Kidney glomerular epithelial cell (primary cell): ENCODE measurements at regions not wholly inside any gene's neighbourhood (a gene's known extent, or its start where the extent isn't known, plus 50 kb on each side); places are given as distances from the start of the nearest gene placed in this dataset.

ENCODE experiments used
- DNase-seq: peaks from one replicate; lab custom pipeline; 2025; lab: John Stamatoyannopoulos, UW

DNA sequence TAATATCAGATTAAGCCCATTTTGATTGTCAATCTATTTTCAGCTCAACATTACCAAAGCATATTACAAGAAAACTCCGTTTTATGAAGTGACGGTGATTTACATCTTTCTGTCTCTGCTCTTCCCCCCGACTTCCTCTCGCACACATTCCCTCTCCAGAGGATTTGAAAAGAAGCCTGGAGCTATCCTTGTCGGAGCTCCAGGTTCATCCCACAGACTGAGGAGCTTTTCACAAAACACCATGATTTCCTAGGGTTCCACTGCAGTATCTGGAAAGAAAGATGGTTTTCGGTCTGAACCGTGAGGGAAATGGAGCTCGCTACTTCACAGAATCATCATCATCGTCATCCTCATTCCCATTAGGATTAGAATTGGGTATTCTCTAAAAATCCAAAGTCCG, 655.5 kb upstream of the MGMT start:
- no peak for DNase-seq

GRCh38 chr10:128812000-128812399, 655.0 kb upstream of the MGMT start:
- no peak for DNase-seq

- no peak for DNase-seq
These were observed 653.5 kb upstream of the MGMT start for GRCh38 chr10:128813574-128813973.

DNA sequence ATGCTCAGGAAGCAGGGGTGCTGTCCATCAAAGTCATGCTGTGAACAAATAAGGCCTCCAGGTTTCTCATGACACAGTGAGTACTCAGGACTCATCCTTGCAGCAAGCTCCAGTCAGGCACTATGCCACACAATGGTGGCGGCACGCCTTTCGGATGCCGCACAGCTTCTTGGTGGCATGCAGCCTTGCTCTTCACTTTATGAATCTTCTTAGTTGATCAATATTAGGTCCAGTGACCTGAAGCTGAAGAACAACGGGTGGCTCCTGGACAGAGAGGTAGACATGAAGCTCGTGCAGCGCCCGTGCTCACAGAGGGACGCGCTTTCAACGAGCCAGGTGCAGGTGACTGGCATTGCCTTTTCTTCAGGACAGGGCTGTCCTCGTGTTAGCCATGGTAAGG, 653.0 kb upstream of the MGMT start:
- DNase-seq = no peak

DNA sequence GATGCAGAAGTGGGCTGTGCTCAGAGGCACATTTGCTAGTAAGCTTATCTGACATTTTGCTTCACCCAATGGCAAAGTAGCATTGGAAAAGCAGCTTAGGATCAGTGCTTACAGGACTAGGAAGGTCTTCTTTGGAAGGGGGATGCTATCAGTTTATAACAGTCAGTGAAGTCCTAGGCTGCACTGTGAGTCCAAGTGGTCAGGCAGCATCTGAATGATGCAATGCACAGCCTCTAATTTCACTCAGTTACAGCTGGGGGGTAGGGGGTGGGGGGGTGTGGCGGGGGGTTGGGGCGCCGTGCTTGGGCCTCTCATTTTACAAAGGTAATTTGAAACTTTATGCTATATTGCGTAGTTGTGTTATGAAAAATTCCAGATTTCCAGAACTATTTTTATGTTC, 652.3 kb upstream of the MGMT start:
- DNase-seq = no peak

DNA sequence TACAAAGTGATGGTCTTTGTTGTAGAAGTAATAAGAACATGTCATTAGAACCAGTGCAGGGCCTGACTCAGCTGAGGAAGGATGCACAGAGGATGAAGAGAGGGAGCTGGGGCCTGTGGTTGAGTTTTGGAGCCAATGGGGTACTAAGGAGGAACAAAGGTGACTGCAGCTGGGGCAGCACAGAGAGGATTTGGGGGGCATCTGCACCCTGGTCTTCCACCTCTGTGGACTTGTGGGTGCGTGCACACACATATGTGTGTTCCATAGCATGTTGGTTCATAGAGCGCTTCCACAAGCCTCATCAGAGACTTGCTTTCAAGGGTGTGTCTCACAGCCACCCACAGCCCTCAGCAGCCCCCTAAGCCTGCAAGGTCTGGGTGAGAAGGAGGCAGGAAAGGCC, 650.3 kb upstream of the MGMT start:
- DNase-seq = no peak

DNA sequence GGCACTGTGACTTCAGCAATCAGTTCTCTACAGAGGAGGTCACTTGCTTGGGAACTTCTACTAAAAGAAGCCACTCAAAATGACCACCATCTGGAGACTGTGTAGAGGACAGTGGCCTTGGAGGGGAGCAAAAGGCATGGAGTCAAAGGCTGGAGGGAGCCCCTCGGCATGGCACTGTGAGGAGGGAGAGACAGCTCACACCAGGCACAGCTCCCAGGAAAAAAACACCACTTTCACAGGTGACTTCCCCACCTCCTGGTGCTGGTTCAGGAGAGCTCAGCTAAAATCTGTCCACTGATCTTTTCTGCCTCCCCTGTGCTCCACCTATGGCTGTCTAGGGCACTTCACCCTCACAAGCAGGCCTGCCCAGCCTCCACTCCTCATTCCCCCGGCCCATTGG, 649.4 kb upstream of the MGMT start:
- no peak for DNase-seq

DNA sequence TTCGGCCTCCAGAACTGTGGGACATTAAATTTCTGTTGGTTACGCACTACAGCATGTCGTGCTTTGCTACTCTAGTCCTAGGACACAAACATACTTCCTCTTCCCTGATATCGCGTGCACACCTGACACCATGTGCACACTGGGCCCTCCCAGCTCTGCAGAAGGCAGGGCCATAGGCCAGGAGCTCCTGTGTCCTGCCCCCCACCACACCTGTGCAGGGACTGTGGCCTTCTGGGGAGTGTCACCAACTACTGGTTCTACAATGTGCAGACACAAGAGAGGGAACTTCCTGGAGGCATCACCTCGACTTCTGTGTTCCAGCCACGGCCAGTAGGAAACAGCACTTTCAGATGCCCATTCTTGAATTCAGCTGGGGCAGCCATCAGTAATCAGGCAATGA, 646.4 kb upstream of the MGMT start:
- no peak for DNase-seq

DNA sequence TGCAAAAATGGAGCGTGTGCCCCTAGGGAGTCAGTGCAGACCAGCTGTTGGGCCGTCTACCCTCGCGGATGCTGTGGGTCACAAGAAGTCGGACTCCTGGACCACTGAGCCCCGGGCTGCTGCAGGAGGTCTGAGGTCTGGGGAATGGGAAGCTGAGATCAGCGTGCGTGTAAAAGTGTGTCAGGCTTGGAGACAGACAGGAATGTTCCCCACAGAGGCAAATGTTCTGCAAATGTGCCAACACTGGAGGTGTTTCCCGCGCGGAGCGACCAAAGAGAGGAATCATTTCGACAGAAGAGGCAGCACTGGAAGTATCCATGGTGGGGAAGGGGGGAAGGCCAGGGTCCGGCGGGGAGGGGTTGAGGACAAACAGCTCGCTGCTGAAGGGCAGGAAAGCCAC, 643.8 kb upstream of the MGMT start:
- DNase-seq = no peak

GRCh38 chr10:128825626-128826025, 641.4 kb upstream of the MGMT start:
- no peak for DNase-seq

- DNase-seq = no peak
These were observed 633.4 kb upstream of the MGMT start for GRCh38 chr10:128833671-128834070.

- no peak for DNase-seq
These were observed 631.7 kb upstream of the MGMT start for GRCh38 chr10:128835361-128835760.

GRCh38 chr10:128837478-128837877, 629.6 kb upstream of the MGMT start:
- DNase-seq = no peak

- no peak for DNase-seq
These were observed 627.9 kb upstream of the MGMT start for GRCh38 chr10:128839134-128839533.

- DNase-seq = no peak
These were observed 627.3 kb upstream of the MGMT start for GRCh38 chr10:128839701-128840100.

DNA sequence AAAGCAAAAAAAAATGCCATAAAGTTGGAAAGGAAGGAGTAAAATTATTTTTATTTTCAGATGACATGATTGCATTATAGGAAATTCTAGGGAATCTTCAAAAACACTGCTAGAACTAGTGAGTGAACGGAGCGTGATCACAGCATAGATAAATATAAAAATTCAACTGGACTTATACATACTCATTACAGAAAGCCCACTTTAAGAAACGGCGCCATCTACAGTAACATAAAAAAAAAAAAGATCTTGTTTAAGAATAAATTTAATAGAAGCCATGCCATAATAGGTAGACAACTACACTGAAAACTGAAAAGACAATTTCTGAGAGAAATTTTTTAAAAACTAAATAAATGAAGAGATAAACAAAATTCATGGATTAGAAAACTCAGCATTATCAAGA, 623.1 kb upstream of the MGMT start:
- DNase-seq = no peak

GRCh38 chr10:128846927-128847326, 620.1 kb upstream of the MGMT start:
- no peak for DNase-seq

GRCh38 chr10:128848810-128849209, 618.2 kb upstream of the MGMT start:
- no peak for DNase-seq

GRCh38 chr10:128850647-128851046, 616.4 kb upstream of the MGMT start:
- DNase-seq = no peak

DNA sequence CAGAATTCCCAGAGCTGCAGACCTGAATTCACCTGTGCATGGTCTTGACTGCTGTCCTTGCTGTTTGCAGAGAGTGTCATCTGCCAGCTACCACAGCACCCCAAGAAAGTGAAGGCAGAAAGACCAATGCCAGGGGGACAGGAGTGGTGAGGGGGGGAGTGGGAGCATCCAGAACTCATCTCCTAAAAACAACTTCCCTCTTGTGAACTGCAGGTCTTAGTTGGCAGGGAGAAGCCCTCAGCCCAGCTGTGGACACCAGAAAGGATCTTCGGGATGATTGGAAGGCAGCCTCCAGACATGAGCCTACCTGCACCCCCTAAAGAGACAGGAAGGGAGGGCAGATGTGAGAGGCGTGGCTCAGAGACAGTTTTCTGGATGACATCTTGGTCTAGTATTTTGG, 615.8 kb upstream of the MGMT start:
- no peak for DNase-seq

DNA sequence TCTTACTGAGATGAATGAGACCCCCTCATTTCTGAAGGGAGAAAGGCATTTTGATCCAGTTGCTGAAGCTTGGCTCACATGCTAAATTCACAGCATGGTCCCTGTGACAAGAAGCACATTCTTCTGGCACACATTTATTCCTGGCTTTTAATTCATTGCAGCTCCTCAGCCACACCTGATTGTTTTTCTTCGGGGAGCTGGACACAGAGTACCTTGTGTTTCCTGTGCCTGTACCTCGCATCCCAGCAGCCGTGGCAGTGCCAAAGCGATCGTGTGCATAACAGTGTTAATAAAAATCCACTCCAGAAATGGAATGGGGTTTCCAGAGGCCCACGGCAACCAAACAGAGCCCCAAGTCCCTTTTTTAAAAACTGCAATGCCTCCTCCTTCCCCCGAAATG, 615.3 kb upstream of the MGMT start:
- DNase-seq = no peak

DNA sequence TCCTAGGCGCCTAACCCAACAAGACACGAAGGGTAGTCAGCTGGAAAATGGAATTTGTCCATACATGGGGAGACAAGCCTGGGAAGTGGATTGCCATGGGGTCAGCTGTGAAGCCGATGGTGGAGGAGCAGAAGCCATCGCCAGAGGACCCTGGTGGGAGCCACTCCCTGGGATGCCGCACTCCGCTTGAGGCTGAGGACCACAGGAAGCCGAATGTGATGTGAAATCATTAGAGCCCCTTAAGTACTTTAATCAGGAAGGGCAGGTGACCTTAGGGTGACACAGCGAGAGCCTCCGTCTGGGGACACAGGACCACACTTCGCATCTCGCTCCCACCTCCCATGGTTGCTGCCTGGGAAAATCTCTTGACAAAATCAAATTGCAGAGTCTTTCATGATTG, 614.6 kb upstream of the MGMT start:
- DNase-seq = no peak

DNA sequence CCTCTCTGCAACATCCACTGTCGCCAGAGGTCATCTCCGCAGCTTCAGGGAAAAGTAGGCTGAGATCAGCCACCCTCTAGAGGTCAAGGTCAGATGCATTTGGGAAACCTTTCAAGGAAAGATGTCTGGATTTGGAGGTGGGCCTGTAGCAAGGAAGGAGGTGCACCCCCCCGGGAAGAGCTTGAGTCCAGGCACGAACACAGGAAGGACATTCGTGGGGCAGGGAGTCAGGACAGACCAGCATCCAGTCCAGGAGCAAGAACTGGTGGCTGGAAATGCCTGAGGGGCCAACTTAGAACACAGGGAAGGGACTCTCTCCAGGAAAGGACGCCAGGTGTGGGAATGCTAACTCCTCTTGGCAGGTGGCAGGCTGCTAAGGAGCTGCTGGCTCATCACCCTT, 614.1 kb upstream of the MGMT start:
- DNase-seq = no peak

DNA sequence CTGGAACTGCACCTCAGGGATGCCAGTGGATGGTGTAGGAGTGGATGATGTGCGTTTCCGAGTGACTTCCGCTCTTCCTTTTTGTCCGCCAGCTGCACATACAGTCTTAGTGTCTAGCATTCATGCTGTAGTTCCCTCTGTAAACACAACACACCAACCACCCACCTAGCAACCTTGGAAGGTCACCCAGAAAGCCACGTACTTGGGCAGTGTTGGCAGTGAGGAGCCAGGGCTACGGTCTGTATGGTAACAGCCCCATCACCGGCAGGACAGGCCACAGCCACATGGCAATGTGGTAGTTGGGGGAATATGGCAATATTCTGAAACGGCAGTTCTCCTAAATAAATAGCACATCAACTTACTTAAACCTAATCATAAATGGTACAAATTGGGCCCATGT, 613.5 kb upstream of the MGMT start:
- no peak for DNase-seq

GRCh38 chr10:128854204-128854603, 612.8 kb upstream of the MGMT start:
- DNase-seq = no peak
